NCI-H748 treated with DMSO at 0.1 percent for 48 hours (cell line): ENCODE measurements at regions not wholly inside any gene's neighbourhood (a gene's known extent, or its start where the extent isn't known, plus 50 kb on each side); places are given as distances from the start of the nearest gene placed in this dataset.

Source experiments
- DNase-seq: peaks from one replicate; lab custom pipeline; 2025; lab: John Stamatoyannopoulos, UW

- DNase-seq, result no peak
These were observed 1172.4 kb upstream of the PIK3C3 start for GRCh38 chr18:40782453-40783130.

GRCh38 chr18:40769786-40770185 lies 1185.2 kb upstream of the PIK3C3 start:
- DNase-seq, result no peak

- no peak for DNase-seq
These were observed 1194.8 kb upstream of the PIK3C3 start for GRCh38 chr18:40760251-40760650.

GRCh38 chr18:40754477-40754876 lies 1200.6 kb upstream of the PIK3C3 start:
- DNase-seq, result no peak

- DNase-seq, result no peak
These were observed 1202.7 kb upstream of the PIK3C3 start for GRCh38 chr18:40752316-40752715.

GRCh38 chr18:40751186-40751585 lies 1203.8 kb upstream of the PIK3C3 start:
- no peak for DNase-seq

GRCh38 chr18:40739029-40739428 lies 1216.0 kb upstream of the PIK3C3 start:
- DNase-seq, result no peak

- DNase-seq, result no peak
These were observed 1216.6 kb upstream of the PIK3C3 start for GRCh38 chr18:40738321-40738880.

GRCh38 chr18:40708726-40709125 lies 1246.3 kb upstream of the PIK3C3 start:
- DNase-seq, result no peak

- DNase-seq, result no peak
These were observed 1247.2 kb upstream of the PIK3C3 start for GRCh38 chr18:40707797-40708196.

GRCh38 chr18:40698129-40698528 lies 1256.9 kb upstream of the PIK3C3 start:
- DNase-seq, result no peak

GRCh38 chr18:40695526-40695925 lies 1259.5 kb upstream of the PIK3C3 start:
- no peak for DNase-seq

- no peak for DNase-seq
These were observed 1262.2 kb upstream of the PIK3C3 start for GRCh38 chr18:40692871-40693270.

GRCh38 chr18:40690062-40690461 lies 1265.0 kb upstream of the PIK3C3 start:
- no peak for DNase-seq

- DNase-seq, result no peak
These were observed 1267.6 kb upstream of the PIK3C3 start for GRCh38 chr18:40687399-40687798.

- no peak for DNase-seq
These were observed 1268.2 kb upstream of the PIK3C3 start for GRCh38 chr18:40686836-40687235.

- DNase-seq, result no peak
These were observed 1269.8 kb upstream of the PIK3C3 start for GRCh38 chr18:40685219-40685618.

GRCh38 chr18:40678318-40678717 lies 1276.7 kb upstream of the PIK3C3 start:
- DNase-seq, result no peak

GRCh38 chr18:40676668-40677067 lies 1278.4 kb upstream of the PIK3C3 start:
- DNase-seq, result no peak

GRCh38 chr18:40673150-40673549 lies 1281.9 kb upstream of the PIK3C3 start:
- no peak for DNase-seq

GRCh38 chr18:40672590-40672989 lies 1282.4 kb upstream of the PIK3C3 start:
- DNase-seq, result no peak

GRCh38 chr18:40670668-40671375 lies 1284.2 kb upstream of the PIK3C3 start:
- DNase-seq, result no peak

GRCh38 chr18:40662898-40663437 lies 1292.1 kb upstream of the PIK3C3 start:
- DNase-seq, result no peak
